ENCODE measurements at regions not wholly inside any gene's neighbourhood (a gene's known extent, or its start where the extent isn't known, plus 50 kb on each side); places are given as distances from the start of the nearest gene placed in this dataset.

DNA sequence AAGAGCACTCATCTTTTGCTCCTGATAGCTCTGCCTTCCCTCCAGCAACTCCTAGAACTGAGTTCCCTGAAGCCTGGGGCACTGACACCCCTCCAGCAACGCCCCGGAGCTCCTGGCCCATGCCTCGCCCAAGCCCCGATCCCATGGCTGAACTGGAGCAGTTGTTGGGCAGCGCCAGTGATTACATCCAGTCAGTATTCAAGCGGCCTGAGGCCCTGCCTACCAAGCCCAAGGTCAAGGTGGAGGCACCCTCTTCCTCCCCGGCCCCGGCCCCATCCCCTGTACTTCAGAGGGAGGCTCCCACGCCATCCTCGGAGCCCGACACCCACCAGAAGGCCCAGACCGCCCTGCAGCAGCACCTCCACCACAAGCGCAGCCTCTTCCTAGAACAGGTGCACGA is 62.4 kb downstream of the TET3 start:
- H3K27ac ChIP-seq = no peak overlapping the region
- no peak overlapping the region for H3K4me3 ChIP-seq (ENCODE audit: low read depth, low read length)
- H3K9me3 ChIP-seq (ENCODE audit: severe bottlenecking) = no peaks in the 10 kb centered on the region
- H3K36me3 ChIP-seq = peaks cover 56% of the 10 kb centered on the region
- DNase-seq = no peak
- TF ChIP-seq, protein P1, sequence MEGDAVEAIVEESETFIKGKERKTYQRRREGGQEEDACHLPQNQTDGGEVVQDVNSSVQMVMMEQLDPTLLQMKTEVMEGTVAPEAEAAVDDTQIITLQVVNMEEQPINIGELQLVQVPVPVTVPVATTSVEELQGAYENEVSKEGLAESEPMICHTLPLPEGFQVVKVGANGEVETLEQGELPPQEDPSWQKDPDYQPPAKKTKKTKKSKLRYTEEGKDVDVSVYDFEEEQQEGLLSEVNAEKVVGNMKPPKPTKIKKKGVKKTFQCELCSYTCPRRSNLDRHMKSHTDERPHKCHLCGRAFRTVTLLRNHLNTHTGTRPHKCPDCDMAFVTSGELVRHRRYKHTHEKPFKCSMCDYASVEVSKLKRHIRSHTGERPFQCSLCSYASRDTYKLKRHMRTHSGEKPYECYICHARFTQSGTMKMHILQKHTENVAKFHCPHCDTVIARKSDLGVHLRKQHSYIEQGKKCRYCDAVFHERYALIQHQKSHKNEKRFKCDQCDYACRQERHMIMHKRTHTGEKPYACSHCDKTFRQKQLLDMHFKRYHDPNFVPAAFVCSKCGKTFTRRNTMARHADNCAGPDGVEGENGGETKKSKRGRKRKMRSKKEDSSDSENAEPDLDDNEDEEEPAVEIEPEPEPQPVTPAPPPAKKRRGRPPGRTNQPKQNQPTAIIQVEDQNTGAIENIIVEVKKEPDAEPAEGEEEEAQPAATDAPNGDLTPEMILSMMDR (IDR thresholded peaks at IDR 0.05; ENCODE audit: low read depth, low read length) = no peak
- H3K27me3 ChIP-seq (ENCODE audit: insufficient read depth, low read depth, severe bottlenecking) = no peaks in the 10 kb centered on the region

DNA sequence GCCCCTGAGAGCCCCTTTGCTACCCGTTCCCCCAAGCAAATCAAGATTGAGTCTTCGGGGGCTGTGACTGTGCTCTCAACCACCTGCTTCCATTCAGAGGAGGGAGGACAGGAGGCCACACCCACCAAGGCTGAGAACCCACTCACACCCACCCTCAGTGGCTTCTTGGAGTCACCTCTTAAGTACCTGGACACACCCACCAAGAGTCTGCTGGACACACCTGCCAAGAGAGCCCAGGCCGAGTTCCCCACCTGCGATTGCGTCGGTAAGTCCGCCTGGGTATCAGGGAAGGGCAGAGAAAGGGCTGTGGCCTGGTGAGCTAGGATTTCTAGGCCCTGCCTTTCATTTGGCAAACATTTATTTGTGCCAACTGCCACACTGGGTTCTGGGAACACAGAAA is 63.4 kb downstream of the TET3 start:
- Histone ChIP-seq H3K27ac (no peak overlapping the region), H3K9me3 (ENCODE audit: severe bottlenecking) (no peaks in the 10 kb centered on the region), H3K4me3 (ENCODE audit: low read depth, low read length) (no peak overlapping the region), H3K27me3 (ENCODE audit: insufficient read depth, low read depth, severe bottlenecking) (no peaks in the 10 kb centered on the region), H3K36me3 (peaks cover 56% of the 10 kb centered on the region)
- no peak for DNase-seq
- TF ChIP-seq, protein P1 (IDR thresholded peaks at IDR 0.05; ENCODE audit: low read depth, low read length) = no peak

DNA sequence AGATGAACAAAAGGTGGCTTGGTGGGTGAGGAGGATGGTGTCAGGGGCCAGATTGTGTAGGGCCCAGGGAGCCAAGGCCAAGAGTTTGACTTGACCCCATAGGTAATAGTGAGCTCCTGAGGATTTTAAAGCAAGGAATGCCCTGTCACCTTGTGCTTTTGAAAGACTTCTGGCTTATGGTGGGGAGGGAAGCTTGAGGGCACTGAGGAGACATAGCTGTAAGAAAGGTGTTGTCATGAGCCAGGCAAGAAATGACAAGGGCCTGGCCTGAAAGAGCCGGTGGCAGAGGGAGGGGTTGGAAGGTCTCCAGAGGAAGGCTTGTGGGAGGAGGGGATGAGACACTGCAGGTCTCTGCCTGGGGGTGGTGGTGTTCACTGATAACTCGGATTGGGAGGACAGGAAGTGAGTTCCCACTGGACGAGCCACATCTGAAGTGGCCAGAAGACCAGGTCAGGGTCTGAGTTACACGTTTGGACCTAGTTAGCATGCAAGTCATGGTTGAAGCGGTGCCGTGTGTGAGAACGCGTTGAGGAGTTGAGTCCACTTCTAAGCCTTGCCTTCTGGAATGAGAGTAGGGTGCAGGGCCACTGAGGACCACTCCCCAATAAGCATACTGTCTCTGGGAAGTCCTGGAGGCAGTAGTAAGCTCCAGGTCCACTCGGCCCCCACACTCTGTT is 64.3 kb downstream of the TET3 start:
- Histone ChIP-seq H3K9me3 (ENCODE audit: severe bottlenecking) (no peaks in the 10 kb centered on the region), H3K27ac (no peak overlapping the region), H3K36me3 (peaks cover 62% of the 10 kb centered on the region), H3K4me3 (ENCODE audit: low read depth, low read length) (no peak overlapping the region), H3K27me3 (ENCODE audit: insufficient read depth, low read depth, severe bottlenecking) (no peaks in the 10 kb centered on the region)
- DNase-seq = no peak
- TF ChIP-seq, protein P1 (IDR thresholded peaks at IDR 0.05; ENCODE audit: low read depth, low read length) = no peak

DNA sequence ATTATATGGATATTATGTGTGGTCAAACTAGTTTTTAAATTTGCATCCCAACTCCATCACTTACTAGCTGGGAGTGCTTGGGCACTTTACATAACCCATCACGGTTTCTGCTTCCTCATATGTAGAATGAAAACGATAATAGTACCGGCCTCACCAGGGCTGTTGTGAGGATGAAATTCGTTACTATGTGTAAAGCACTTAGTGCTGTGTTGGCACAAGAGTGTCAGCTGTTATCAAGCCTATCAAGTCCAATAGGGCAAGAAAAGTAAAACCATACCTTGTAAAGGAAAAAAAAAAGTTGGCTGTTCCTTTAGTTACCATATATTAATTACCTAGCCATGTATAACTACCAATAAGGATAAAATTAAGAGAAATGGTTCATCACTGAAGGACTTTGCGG is 65.4 kb downstream of the TET3 start:
- no peak overlapping the region for H3K27ac ChIP-seq
- no peaks in the 10 kb centered on the region for H3K27me3 ChIP-seq (ENCODE audit: insufficient read depth, low read depth, severe bottlenecking)
- no peak overlapping the region for H3K4me3 ChIP-seq (ENCODE audit: low read depth, low read length)
- no peak for DNase-seq
- peaks cover 56% of the 10 kb centered on the region for H3K36me3 ChIP-seq
- no peaks in the 10 kb centered on the region for H3K9me3 ChIP-seq (ENCODE audit: severe bottlenecking)
- TF ChIP-seq, protein P1 (IDR thresholded peaks at IDR 0.05; ENCODE audit: low read depth, low read length) = no peak

DNA sequence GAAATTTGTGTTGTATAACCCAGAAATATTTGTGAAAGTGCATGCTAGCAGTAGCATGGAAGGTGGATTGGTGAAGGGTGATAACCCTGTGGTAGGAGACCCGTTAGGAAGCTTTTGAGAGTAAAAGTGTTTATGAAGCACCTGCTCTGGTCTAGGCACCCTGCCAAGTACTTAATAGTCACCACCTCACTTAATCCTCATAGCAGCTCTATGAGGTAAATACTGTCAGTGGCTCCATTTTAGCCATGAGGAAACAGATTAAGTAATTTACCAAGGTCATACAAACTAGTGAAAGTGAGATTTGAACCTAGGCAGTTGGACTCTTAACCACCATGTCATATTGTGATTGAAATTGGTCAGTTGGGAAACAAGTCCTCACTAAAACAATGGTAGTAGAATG is 66.8 kb downstream of the TET3 start:
- no peak for DNase-seq
- Histone ChIP-seq H3K4me3 (ENCODE audit: low read depth, low read length) (no peak overlapping the region), H3K9me3 (ENCODE audit: severe bottlenecking) (no peaks in the 10 kb centered on the region), H3K27me3 (ENCODE audit: insufficient read depth, low read depth, severe bottlenecking) (no peaks in the 10 kb centered on the region), H3K36me3 (peaks cover 47% of the 10 kb centered on the region), H3K27ac (no peak overlapping the region)
- TF ChIP-seq, protein P1 (IDR thresholded peaks at IDR 0.05; ENCODE audit: low read depth, low read length) = no peak

Data from WERI-Rb-1 (cell line).